DMS153 treated with DMSO at 0.1 percent for 48 hours (cell line): ENCODE measurements at regions not wholly inside any gene's neighbourhood (a gene's known extent, or its start where the extent isn't known, plus 50 kb on each side); places are given as distances from the start of the nearest gene placed in this dataset.
"Not testable (repeated sequence)": the region's sequence is repeated elsewhere in the genome, so short reads cannot be mapped to it uniquely, and the experiment has no call there.

ENCODE experiments used
- DNase-seq: peaks from one replicate; lab custom pipeline; 2025; ENCODE audit not compliant: unreplicated experiment; lab: John Stamatoyannopoulos, UW

DNA sequence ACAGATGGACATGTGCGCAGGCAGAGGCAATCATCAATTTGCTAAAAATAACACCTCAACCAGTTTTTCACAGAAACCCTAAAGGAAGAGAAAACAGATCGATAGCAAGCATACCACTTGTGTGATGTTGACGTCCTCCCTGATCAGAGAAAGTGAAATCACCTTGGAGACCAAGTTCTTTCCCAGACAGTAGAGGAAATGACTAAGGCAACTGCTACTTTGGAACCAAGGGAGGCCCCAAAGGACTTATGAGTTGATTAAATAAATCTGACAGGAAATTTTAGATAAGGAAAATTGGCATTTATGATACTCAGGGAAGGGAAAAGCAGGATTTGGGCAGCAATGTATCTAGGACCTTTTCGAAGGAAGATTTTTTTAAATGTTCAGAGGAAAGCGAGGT lies 267.1 kb upstream of the ASIC2 start:
- no peak for DNase-seq

DNA sequence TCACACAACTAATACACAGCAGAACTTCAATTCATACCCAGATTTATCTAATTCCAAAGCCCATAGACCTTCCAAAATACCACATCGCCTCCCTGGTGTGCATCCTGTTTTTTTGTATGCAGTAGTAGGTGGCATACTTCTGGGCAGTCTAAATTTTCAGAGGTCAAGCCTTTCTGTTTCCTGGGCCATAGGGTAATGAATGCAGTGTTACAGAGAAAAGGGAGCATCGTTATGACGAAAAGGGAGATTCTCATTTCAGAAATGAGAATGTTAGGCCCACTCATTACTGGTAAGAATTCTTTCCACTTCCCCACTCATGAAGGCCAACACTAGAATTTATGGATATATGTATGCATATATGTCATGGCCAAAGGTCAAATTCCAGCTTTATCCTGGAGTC lies 267.8 kb upstream of the ASIC2 start:
- DNase-seq: no peak

DNA sequence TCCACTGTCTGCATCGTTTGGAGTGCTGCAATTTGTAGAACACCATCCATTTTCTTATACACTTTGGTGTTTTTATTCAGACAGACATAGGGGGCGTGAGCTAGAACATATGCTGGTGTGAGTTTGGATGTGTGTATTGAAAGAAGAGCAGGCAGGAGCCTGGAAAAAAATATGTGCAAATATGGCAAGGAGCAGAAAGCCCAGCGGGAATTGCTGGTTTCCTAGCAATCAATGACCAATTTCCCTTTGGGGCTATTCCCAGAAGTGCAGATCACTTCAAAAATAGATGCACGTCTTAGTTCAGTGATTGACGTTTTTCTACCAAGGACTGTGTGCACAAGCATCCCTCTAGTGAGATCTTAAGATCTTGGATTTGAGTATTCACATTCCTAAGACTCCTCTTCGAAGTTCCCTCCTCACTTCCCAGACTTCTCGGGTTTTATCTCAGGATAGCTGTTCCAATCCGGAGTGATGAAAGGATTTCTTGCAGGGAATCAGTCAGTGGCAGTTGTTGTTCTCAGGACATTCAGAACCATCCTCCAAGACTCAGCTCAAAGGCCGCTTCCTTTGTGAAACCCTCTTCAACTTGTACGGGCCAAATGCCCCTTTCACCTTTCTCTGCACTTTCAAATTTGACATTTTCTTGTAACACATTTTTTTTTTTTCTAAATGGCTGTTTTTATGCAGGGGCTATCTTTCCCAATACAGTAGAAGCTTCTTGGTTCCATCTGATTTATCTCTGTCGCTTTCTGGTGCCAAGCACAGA lies 268.7 kb upstream of the ASIC2 start:
- DNase-seq: no peak

DNA sequence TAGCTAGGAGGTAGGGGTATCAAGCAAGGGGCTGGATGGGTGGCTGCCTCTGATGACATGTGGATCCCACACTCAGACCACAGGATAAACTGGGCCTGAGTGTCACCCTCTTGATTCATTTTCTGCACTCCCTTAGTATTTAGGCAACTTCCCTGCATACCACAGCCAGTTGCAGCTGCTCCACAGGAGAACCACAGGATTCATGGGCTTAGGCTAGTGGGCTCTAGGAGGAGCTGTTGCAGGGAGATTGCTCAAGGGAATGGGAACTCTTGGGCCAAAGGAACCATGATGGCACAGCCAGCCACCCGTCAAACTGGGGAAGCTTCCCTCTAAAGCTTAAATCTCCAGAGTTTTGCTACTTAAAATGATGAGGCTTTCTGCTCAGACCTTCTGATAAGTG lies 269.7 kb upstream of the ASIC2 start:
- no peak for DNase-seq

DNA sequence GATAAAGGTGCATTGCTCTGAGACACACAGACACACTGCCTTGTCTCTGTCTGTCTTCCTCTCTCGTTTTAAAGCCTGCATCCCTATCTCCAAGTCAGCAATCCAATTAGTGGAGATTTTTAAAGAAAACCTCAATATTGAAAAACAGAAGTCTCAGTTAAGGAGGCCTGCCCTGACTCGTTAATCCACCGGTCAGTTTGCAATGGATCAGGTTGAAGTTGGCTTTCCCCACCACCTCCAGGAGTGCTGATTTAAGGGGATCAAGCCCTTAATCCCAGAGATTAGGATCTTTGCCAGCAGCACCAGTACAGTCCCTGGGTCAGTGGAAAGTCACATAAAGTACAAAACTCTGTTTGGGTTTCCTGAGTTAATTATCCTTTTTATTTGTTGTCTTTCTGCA lies 271.1 kb upstream of the ASIC2 start:
- no peak for DNase-seq

DNA sequence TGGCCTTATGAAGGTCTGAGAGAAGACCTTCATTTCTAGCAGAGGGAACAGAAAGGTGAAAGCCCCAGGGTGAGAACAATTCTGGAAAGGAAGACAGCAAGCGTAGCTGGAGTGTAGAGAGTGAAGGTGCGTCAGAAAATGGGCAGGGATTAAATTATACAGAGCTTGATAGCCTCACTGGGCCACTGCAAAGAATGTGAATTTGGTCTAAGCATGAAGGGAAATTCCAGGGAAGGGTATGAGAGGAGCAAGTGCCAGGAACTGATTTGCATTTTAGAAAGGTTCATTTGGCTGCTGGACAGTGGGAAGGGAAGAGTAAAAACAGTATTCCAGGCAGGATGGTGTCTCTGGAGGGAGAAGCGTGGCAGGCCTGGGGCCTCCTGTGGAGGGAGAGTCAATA lies 274.1 kb upstream of the ASIC2 start:
- no peak for DNase-seq

DNA sequence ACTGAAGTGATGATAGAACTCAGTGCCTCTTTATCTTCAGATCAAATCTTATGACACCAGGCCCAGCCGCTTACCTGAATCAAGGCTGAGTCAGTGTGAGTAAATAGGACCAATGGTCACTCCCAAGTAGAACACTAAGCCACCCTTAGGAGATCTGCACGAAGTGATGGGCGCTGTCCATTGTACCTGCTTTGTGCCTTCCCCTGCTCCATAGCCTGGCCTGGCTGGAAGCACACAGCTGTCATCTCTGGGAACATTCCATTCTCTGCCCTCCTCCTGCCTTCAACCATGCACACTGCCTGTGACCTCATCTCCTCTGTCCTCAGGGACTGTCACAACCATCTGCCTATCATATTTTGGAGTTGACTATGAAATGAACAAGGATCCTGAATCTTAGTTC lies 279.5 kb upstream of the ASIC2 start:
- no peak for DNase-seq

DNA sequence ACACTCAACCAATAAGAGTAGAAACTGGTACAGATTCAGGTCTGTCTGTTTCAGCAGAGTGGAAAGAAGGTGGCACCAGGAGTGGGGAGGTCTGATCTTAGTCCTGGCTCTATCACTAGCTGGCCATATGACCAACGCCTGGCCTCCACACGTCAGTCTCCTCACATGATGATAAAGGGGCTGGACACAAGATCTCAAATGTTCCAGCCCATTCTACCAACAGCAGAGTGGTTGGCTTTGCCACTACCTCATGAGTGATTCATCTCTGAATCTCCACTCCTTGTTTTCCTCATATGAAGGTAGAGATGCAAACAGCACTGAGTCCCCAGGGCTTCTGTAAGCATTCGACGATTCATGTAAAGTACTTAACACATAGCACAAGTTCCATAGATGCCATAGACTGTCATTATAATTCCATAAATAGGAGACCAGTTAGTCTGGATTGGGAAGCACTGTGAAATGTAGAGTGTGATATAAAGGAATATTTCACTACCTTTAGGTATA lies 281.9 kb upstream of the ASIC2 start:
- no peak for DNase-seq

DNA sequence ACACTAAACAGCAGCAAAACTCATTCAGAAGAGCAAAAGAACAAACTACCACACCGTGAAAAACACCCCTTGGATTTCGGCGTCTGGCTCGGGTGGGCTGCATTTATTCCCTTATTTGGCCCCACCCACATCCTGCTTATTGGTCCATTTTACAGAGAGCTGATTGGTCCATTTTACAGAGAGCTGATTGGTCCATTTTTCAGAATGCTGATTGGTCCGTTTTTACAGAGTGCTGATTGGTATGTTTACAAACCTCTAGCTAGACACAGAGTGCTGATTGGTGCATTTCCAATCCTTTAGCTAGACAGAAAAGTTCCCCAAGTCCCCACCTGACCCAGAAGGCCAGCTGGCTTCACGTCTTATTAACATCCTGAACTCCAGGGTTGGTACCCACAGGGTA lies 286.6 kb upstream of the ASIC2 start:
- DNase-seq: not testable (repeated sequence)

DNA sequence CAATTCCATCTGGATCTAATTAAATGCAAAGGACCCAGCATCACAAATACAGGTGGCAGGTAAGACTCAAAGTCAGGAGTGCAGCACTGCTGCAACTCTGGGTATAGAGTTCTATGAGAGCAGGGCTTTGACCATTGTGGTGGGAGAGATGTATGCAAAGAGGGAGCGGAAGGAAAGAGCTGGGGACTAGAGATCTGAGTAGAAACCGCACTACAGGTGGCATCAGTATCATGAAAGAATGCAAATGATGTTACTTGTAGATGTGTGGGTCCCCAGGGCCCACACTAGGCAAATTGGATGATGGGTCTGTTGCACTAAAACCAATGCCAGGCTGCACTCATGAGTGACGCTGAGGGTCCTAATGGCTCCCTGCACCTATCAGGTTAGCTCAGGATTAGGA lies 287.1 kb upstream of the ASIC2 start:
- no peak for DNase-seq

DNA sequence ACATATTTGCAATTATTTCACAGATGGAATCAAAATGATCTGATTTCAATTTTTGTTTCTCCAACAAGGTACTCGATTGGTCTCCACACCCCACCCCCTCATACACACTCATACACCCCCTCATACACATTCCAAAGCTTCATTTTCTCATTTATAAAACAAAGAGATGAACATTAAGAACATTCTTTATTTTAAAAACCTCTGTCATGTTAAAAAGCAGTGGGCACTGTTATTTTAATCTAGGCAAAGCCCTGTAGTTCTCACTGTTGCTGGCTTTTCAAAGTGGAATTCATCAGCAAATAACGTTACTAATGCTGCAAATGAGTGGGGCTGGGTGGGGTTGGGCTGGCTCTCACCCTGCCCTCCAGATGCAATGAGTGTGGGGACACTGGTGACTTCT lies 289.6 kb upstream of the ASIC2 start:
- no peak for DNase-seq

DNA sequence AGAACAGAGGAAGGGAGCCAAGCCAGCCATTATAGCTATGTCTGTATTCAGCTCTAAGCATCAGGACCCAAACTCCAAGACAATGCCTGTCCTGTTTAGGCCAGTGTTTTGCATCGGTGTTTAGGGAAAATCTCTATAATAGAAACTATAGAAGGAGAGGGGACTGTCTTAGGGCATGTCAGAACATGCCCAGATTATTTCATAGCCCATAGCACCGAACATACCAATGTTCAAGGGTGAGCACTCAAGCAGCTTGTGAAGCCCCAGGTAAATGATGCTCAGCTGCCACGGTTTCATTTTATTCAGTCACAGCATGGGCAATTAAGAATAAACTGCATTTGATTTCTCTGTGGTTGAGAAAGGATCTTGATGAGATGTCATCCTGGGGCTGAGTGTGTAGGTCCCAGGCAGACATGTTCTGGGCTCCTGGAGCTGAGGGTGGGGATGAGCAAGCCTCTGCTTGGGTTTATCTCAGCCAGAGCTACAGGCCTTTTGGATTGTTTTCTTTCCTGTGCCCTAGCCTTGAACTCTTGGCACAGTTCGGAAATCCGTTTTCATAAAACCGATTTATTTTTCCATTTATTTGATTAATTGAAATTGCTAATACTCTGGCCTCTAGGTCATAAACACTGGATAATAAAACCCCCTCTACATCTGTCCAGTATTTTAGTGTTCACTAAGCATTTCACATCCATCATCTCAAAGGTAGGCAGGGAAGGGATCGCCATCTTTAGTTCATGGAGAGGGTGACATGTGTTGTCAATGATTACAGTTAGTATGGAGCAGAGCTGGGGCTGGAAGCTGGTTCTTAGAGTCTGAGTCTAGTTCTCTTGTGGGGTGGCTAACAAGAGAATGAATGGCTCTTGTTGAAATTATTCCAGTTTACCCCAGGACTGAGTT lies 290.7 kb upstream of the ASIC2 start:
- no peak for DNase-seq

DNA sequence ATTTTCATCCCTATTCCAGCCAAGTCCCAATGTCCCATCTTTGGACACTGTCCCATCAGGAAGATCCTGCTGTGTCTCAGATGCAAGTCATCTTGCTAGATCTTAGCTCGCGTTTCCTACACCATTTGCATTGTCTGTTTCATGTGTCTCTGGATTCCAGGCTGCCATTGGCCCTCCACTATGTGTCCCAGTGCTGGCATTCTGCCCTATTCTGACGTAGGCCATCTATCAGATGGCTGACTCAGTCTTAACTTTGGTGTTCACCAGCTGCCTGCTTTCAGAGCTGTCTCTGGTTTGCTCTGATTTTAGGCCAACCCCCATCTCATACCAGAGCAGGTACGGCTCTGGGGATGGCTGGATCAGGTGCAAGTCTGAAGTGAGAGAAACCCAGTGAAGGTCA lies 300.9 kb upstream of the ASIC2 start:
- no peak for DNase-seq

DNA sequence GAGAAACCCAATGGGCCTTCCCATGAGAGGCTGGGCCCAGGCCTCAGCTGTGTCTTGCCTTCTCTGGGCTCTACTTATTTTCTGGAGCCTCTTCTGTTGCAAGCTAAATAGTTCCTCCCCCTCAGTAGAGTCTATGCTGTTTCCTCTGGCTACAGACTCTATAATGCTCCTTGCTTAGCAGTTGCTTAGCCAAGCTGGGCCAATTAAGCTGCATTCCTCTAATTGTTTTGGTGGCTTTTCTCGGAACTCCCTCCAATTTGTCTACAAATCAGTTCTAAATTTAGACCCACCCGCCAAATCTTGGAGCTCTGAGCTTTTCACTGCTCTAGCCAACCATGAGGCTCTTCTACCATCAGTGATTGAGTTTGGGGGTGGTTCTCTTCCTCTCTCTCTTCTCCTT lies 302.7 kb upstream of the ASIC2 start:
- no peak for DNase-seq

DNA sequence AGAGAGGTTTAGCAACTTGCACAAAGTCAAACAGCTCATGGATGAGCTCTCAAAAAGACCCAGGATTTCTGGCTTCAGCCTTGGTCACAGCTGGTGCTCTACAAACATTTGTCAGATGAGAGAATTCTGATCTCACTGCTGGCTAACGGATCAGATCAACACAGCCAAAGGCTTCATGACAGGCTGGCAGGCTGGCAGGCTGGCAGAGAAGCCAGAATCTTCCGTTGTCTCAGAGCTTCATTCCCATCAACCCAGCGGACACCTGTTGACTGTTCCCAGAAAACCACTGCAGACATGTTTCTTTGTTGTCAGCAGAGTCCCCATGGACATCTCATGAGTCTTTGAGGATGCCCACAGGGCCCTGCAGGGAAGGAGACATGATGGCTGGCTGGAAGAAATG lies 303.8 kb upstream of the ASIC2 start:
- DNase-seq: no peak

DNA sequence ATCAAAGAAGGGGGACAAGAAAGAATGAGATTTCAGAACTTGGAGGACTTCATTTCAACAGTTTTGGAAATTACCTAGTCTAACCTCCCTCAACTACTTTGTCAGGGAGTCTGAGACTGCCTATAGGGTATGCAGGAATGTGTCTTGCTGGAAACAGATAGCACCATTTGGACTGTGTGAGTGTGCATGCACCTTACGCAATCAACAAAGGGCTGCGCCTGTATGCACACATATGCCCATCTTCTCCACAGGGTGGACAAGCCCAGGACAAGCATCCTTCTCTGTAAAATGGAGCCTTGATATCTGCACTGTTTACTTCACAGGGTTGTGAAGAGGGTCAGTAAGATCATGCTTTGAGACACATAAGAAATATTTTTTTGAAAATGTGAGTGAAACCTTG lies 305.7 kb upstream of the ASIC2 start:
- DNase-seq: no peak

DNA sequence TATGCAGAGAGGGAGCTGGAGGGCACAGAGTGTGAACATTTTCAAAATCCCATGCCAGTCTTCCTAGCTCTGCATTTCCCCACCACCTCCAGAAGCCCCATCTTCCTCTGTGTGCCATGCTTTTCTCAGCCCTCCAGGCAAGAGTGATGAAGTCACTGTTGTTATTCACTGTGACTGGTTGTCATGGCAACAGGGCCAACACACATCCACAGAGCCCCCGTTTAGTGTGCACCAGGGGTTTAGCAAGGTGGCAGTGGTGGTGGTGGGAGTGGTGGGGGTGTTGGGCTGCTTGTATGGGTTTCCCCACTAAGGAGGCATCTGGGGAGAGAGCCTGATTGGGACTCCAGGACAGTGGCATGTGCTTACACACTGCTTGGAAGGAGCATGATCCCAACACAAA lies 309.9 kb upstream of the ASIC2 start:
- no peak for DNase-seq

DNA sequence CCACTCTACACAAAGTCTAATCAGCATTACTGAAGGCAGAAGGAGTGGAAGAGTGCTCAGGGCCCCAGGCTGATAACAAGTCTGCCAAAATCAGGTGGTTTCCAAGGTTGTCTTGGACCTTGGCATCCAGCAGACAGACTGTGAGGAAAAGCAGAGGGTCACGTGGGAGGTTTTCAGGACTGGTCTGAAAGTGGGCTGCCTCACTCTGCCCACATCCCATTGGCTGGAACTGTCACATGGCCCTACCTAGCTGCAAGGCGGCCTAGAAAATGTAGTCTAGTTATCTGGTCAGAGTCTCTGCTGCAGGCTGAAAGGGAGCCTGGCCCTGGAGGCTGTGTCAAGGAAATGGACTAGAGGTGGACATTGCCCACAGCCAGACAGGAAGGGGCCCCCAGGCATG lies 310.7 kb upstream of the ASIC2 start:
- DNase-seq: no peak

DNA sequence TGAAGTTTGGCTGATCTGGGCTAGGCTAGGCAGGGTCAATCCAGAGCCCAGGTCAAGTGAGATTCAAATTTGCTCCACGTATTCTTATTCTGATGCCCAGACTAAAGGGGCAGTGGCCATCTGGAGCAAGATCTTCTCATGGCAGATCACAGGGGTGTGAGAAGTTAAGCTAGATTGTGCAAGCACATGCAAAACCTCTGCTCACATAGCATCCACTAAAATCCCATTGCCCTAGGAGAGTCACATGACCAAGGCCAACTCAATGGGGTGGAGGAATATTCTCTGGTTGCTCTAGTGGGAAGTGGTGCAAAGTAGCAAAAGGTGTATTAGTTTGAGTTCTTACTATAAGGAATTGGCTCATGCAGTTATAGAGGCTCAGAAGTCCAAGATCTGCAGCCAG lies 318.4 kb upstream of the ASIC2 start:
- DNase-seq: no peak

DNA sequence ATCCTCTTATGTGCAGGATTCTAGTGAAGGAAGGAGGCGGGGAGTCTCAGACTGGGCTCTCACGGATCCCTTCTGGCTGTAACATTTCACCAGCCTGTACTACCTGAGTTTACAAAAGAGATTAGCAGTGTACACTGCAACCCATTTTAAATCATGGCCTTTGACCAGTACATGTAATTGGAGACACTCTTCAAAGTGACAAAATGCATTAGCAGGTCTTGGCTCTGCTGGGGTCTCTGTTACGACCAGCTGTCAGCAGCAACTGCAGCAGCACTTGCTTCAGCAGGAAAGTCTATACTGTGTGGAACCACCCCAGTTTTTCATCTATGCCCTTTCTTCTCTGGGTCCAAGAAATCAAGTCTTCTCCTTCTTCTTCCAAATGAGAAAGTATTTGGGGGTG lies 322.8 kb upstream of the ASIC2 start:
- no peak for DNase-seq

DNA sequence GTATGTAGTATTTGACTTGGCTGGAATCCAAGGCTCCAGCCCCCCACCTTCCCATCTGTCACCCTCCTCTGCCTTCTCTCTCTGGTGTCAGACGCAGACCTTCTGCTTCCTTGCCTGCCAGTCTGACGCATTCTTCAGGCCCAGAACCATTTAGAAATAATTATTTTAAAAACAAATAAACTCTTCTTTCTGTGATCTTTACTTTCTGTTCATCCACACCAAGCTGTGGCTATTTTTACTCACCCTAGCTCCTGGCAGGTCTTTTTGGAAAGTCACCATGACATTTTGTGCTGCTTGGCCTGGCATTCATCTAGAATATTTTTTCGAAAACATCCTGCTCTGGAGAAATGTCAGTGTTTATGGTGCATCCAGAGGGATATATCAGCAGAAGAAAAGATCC lies 330.7 kb upstream of the ASIC2 start:
- no peak for DNase-seq
